OCI-LY3 (cell line): ENCODE measurements at regions not wholly inside any gene's neighbourhood (a gene's known extent, or its start where the extent isn't known, plus 50 kb on each side); places are given as distances from the start of the nearest gene placed in this dataset.

Experiments
- H2AFZ ChIP-seq: fragments of 200-600, 300-600 bp; shearing (Covaris generic); 2 replicates; pipeline ENCODE4 v1.6.0; 2014; ENCODE audit warnings: antibody characterized with exemption, low read depth, low read length
- H3K27ac ChIP-seq: fragments of 200-600, 300-600 bp; sonication (generic); 2 replicates; pipeline ENCODE4 v1.5.1; 2014; ENCODE audit warnings: mild to moderate bottlenecking, low read length, moderate library complexity, mixed read lengths
- H3K27me3 ChIP-seq: fragments of 200-600, 300-600 bp; sonication (generic); 2 replicates; pipeline ENCODE4 v1.6.1; 2014; ENCODE audit warnings: low read depth, low read length, mixed read lengths
- H3K36me3 ChIP-seq: fragments of 200-600, 300-600 bp; sonication (generic); replicated peaks from 2 replicates; pipeline ENCODE3; 2014; ENCODE audit warnings: low read depth, low read length, mixed read lengths
- H3K4me1 ChIP-seq: fragments of 300-600, 200-600 bp; sonication (generic); 2 replicates; pipeline ENCODE4 v1.6.1; 2014; ENCODE audit warnings: low read length, mixed read lengths
- H3K4me2 ChIP-seq: fragments of 200-600, 300-600 bp; sonication (generic); 2 replicates; pipeline ENCODE4 v1.6.1; 2014; ENCODE audit warnings: low read length, mixed read lengths
- H3K4me3 ChIP-seq: fragments of 300-600, 200-600 bp; sonication (generic); 2 replicates; pipeline ENCODE4 v1.5.1; 2014; ENCODE audit warnings: antibody characterized with exemption, mild to moderate bottlenecking, low read length, moderate library complexity
- H3K79me2 ChIP-seq: fragments of 300-600, 200-600 bp; shearing (Covaris generic); 2 replicates; pipeline ENCODE4 v1.6.1; 2014; ENCODE audit warnings: mild to moderate bottlenecking, low read length, mixed read lengths
- H3K9ac ChIP-seq: fragments of 300-600, 200-600 bp; shearing (Covaris generic); 2 replicates; pipeline ENCODE4 v1.6.0; 2014; ENCODE audit warnings: mild to moderate bottlenecking, low read length, moderate library complexity
- H3K9me3 ChIP-seq: fragments of 200-600, 300-600 bp; shearing (Covaris generic); 2 replicates; pipeline ENCODE4 v1.6.1; 2014; ENCODE audit warnings: low read length, mixed read lengths; ENCODE audit not compliant: insufficient read depth
- H4K20me1 ChIP-seq: fragments of 200-600, 300-600 bp; sonication (generic); 2 replicates; pipeline ENCODE4 v1.6.1; 2016; ENCODE audit warnings: low read length, mixed read lengths; ENCODE audit not compliant: insufficient read depth
- CTCF ChIP-seq: fragments of 200-600, 300-600 bp; sonication (generic); IDR thresholded peaks from 2 replicates; pipeline ENCODE4 v1.5.1; 2014; ENCODE audit warnings: antibody characterized with exemption, low read length, low read depth
- EZH2phosphoT487 ChIP-seq: fragments of 200-600 bp; shearing (Covaris generic); IDR thresholded peaks from 2 replicates; pipeline ENCODE4 v1.6.1; 2018; ENCODE audit warnings: antibody characterized with exemption, mixed run types, low read depth

- H3K9me3 ChIP-seq: no peaks in the 10 kb centered on the region
- no peaks in the 10 kb centered on the region for H3K4me1 ChIP-seq
- no peaks in the 10 kb centered on the region for H3K79me2 ChIP-seq
- no peaks in the 10 kb centered on the region for H3K36me3 ChIP-seq
- no peak overlapping the region for H3K4me3 ChIP-seq
- H2AFZ ChIP-seq: no peak overlapping the region
- no peak overlapping the region for H3K27ac ChIP-seq
- TF ChIP-seq EZH2phosphoT487 (no peak), CTCF (no peak)
- no peak overlapping the region for H3K4me2 ChIP-seq
- H3K27me3 ChIP-seq: peaks cover 35% of the 10 kb centered on the region
- no peaks in the 10 kb centered on the region for H4K20me1 ChIP-seq
- no peak overlapping the region for H3K9ac ChIP-seq
These were observed 215.0 kb downstream of the TEX29 start for GRCh38 chr13:111535523-111535811.

- no peak for TF ChIP-seq EZH2phosphoT487
- no peak for TF ChIP-seq CTCF
- Histone ChIP-seq H3K27me3 (peaks cover 35% of the 10 kb centered on the region), H3K4me2 (no peak overlapping the region)
These were observed 215.7 kb downstream of the TEX29 start for GRCh38 chr13:111536075-111536642.

GRCh38 chr13:111537115-111537728, 216.8 kb downstream of the TEX29 start:
- Histone ChIP-seq H3K9ac (no peak overlapping the region), H2AFZ (no peak overlapping the region), H3K4me2 (no peak overlapping the region), H3K36me3 (no peaks in the 10 kb centered on the region), H3K9me3 (no peaks in the 10 kb centered on the region), H4K20me1 (no peaks in the 10 kb centered on the region), H3K27me3 (peaks cover 25% of the 10 kb centered on the region), H3K27ac (no peak overlapping the region), H3K79me2 (no peaks in the 10 kb centered on the region), H3K4me1 (no peaks in the 10 kb centered on the region), H3K4me3 (no peak overlapping the region)
- TF ChIP-seq CTCF (no peak), EZH2phosphoT487 (no peak)

More at GRCh38 chr13:111536075-111536642, 215.7 kb downstream of the TEX29 start:
- Histone ChIP-seq H2AFZ (no peak overlapping the region), H3K4me3 (no peak overlapping the region), H3K79me2 (no peaks in the 10 kb centered on the region), H3K4me1 (no peaks in the 10 kb centered on the region), H4K20me1 (no peaks in the 10 kb centered on the region), H3K36me3 (no peaks in the 10 kb centered on the region), H3K27ac (no peak overlapping the region), H3K9me3 (no peaks in the 10 kb centered on the region), H3K9ac (no peak overlapping the region)

DNA sequence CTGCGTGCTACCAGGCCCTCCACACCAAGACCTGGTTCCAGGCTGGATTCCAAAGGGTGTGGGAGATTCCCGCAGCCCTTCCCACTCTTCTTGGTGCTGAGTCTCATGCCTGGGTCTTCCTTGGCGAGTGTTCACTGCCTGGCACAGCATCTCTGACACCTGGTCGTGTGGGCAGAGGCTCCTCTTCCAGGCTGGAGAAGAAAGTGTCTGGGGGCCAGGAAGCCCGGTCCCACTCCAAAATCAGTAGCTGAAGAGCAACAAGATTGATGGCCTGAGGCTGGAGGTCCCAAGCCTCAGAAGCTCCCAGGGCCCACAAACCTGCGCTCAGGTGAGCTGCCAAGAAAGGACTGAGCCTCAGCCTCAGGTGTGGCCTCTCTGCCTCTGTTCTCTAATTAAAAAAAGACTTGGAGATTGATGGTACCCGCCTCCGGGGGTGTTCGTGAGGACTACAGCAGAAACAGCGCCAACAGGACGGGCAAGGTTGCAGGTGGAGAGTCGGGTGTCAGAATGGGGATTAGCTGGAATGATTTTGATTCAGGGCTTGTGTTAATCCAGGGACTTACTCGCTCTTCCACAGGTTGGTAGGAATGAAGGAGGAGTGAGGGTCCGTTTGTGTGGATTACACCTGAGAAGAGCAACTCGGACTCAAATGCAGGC, 217.5 kb downstream of the TEX29 start:
- Histone ChIP-seq H3K9me3 (no peaks in the 10 kb centered on the region), H3K36me3 (no peaks in the 10 kb centered on the region), H3K9ac (no peak overlapping the region), H3K27ac (no peak overlapping the region), H4K20me1 (no peaks in the 10 kb centered on the region), H3K27me3 (peaks cover 18% of the 10 kb centered on the region), H3K4me2 (no peak overlapping the region), H2AFZ (no peak overlapping the region), H3K4me1 (no peaks in the 10 kb centered on the region), H3K4me3 (no peak overlapping the region), H3K79me2 (no peaks in the 10 kb centered on the region)
- TF ChIP-seq EZH2phosphoT487 (no peak), CTCF (no peak)
